Kidney epithelial cell (primary cell): ENCODE measurements at regions not wholly inside any gene's neighbourhood (a gene's known extent, or its start where the extent isn't known, plus 50 kb on each side); places are given as distances from the start of the nearest gene placed in this dataset.

Source experiments
- DNase-seq: peaks from one replicate; pipeline ENCODE4 v3.0.0-alpha.2; 2010; ENCODE audit warnings: low read depth
- H3K27me3 ChIP-seq: 2 replicates; pipeline ENCODE4 v1.6.0; 2011; ENCODE audit warnings: low read length; ENCODE audit not compliant: control insufficient read depth, insufficient read depth
- H3K36me3 ChIP-seq: 2 replicates; pipeline ENCODE4 v1.5.1; 2011; ENCODE audit warnings: low read length; ENCODE audit not compliant: control insufficient read depth, insufficient read depth
- H3K4me3 ChIP-seq: 2 replicates; pipeline ENCODE4 v1.5.1; 2011; ENCODE audit warnings: low read depth, mild to moderate bottlenecking, control low read depth, low read length
- CTCF ChIP-seq: IDR thresholded peaks from 2 replicates; pipeline ENCODE4 v1.5.1; 2011; ENCODE audit warnings: mild to moderate bottlenecking, moderate library complexity, low read length, control low read depth, inconsistent platforms; ENCODE audit not compliant: insufficient read depth, poor library complexity, severe bottlenecking

DNA sequence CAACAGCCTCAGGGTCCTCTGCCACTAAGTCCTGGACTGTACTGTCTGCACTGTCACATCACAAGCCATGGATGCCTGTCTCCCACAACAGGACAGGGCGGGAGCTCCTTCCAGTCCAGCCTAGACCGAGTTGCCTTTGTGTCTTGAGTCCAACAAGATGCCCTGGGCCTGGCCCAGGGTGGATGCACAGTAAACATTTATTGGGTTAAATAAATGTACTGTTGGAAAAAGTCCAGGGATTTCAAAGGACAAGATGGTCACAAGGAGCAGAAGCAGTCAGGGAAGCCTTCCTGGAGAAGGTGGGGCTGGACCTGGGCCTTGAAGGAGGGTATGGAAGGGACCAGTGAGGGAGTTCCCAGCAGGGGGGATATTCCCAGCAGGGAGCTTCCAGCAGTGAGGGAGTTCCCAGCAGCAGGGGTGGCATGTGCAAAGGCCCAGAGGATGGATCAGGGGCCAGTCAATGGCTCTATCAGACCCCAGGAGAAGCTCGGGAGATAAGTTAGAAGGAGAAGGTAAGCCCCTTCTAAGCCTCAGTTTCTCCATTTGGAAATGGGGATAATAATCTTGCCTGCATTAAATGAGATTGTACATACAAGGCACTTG, 72.7 kb upstream of the NEURL1B start:
- Histone ChIP-seq H3K36me3 (no peaks in the 10 kb centered on the region), H3K27me3 (peaks cover 42% of the 10 kb centered on the region), H3K4me3 (no peak overlapping the region)
- TF ChIP-seq CTCF, result no peak
- no peak for DNase-seq

GRCh38 chr5:172567843-172568242, 73.2 kb upstream of the NEURL1B start:
- DNase-seq, result no peak
- TF ChIP-seq CTCF, result no peak
- H3K36me3 ChIP-seq, result no peaks in the 10 kb centered on the region
- H3K4me3 ChIP-seq, result no peak overlapping the region
- peaks cover 48% of the 10 kb centered on the region for H3K27me3 ChIP-seq

DNA sequence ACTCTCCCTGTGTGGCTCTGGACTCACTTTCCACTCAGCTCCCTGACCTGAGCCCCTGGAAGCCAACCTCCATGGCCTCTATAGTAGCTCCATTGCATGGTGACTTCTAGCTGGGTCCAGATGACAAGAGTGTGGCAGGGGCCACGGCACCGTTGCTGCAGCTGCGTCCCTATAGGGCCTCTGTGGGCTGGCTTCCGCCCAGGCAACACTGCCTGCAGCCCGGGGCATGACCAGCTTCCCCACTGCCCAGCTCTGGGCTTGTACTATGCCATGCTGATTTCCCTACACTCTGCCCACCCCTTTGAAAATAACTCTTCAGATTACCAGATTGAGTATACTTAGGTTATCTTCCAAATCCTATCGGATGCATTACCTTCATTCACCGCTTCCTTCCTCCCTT, 73.8 kb upstream of the NEURL1B start:
- no peak for DNase-seq
- Histone ChIP-seq H3K27me3 (peaks cover 50% of the 10 kb centered on the region), H3K4me3 (no peak overlapping the region), H3K36me3 (no peaks in the 10 kb centered on the region)
- TF ChIP-seq CTCF, result no peak

DNA sequence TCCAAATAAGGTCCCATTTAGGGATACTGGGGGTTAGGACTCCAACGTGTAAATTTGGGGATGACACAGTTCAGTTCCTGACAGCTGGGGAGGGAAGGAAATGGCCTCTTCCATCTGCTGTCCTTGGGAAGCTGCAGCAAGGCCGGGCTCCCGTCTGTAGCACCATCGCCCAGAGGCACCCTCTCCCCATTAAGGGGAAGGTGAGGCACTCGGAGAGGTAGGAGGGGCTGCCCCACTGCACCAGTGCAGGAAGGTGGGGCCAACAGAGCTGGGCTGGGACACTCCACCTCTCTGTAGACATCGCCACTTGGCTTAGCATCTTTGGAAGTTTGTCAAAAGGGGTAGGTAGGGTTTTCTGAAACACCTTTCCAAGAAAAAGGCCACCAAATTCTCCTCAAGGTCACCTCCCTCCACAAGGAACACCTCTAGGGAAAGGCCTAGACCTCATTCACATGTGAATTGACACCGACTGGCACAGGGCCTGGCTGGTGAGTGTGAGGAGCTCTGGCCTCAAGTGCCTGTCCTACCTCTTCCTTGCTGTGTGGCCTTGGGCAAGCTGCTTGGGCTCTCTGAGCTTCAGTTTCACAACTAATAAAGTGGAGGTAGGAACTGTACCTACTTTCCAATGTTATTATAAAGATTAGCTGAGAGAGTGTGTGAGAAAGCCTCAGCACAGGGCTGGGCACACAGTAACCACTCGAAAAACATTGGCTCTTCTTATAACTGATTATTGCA, 75.0 kb upstream of the NEURL1B start:
- TF ChIP-seq CTCF, result no peak
- Histone ChIP-seq H3K36me3 (no peaks in the 10 kb centered on the region), H3K27me3 (peaks cover 41% of the 10 kb centered on the region), H3K4me3 (no peak overlapping the region)
- DNase-seq, result no peak

- Histone ChIP-seq H3K36me3 (no peaks in the 10 kb centered on the region), H3K27me3 (peaks cover 39% of the 10 kb centered on the region), H3K4me3 (no peak overlapping the region)
- TF ChIP-seq CTCF, result no peak
- no peak for DNase-seq
Observed at GRCh38 chr5:172565455-172565854, 75.6 kb upstream of the NEURL1B start.

- Histone ChIP-seq H3K36me3 (no peaks in the 10 kb centered on the region), H3K27me3 (peaks cover 35% of the 10 kb centered on the region), H3K4me3 (no peak overlapping the region)
- TF ChIP-seq CTCF, result no peak
- no peak for DNase-seq
Observed at GRCh38 chr5:172564883-172565282, 76.2 kb upstream of the NEURL1B start.
